ENCODE measurements at regions not wholly inside any gene's neighbourhood (a gene's known extent, or its start where the extent isn't known, plus 50 kb on each side); places are given as distances from the start of the nearest gene placed in this dataset.

DNA sequence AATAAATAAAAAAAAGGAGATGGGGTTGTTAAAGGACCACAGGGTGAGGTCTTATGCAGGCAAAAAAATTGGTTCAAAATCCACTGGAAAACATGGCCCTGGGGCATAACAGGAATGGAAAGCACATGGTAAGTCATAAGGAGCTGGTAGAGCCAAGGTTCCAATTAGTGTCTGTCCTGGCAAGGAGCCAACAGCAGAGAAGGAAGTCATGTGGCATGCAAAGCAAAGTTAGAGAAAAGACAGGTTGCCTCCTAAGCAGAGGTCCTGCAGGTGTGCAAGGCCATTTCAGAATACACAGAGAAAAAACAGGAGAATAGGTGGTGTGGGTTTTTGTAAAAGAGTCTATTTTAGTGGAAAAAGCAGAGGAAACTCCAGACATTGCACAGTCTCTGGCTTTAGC, 1881.7 kb downstream of the ARAP2 start:
- peaks cover 8% of the 10 kb centered on the region for H3K9me3 Mint-ChIP-seq (ENCODE audit: unreplicated experiment)
- no peak for DNase-seq (ENCODE audit: extremely low spot score, unreplicated experiment)
- H3K4me3 Mint-ChIP-seq (ENCODE audit: unreplicated experiment): no peak overlapping the region
- H3K36me3 Mint-ChIP-seq (ENCODE audit: unreplicated experiment): no peaks in the 10 kb centered on the region
- no peaks in the 10 kb centered on the region for H3K27me3 Mint-ChIP-seq (ENCODE audit: unreplicated experiment)
- TF ChIP-seq, protein P1, sequence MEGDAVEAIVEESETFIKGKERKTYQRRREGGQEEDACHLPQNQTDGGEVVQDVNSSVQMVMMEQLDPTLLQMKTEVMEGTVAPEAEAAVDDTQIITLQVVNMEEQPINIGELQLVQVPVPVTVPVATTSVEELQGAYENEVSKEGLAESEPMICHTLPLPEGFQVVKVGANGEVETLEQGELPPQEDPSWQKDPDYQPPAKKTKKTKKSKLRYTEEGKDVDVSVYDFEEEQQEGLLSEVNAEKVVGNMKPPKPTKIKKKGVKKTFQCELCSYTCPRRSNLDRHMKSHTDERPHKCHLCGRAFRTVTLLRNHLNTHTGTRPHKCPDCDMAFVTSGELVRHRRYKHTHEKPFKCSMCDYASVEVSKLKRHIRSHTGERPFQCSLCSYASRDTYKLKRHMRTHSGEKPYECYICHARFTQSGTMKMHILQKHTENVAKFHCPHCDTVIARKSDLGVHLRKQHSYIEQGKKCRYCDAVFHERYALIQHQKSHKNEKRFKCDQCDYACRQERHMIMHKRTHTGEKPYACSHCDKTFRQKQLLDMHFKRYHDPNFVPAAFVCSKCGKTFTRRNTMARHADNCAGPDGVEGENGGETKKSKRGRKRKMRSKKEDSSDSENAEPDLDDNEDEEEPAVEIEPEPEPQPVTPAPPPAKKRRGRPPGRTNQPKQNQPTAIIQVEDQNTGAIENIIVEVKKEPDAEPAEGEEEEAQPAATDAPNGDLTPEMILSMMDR (IDR thresholded peaks at IDR 0.05): no peak
- no peak overlapping the region for H3K27ac Mint-ChIP-seq (ENCODE audit: unreplicated experiment)
- peaks cover 3% of the 10 kb centered on the region for H3K4me1 Mint-ChIP-seq (ENCODE audit: unreplicated experiment)

DNA sequence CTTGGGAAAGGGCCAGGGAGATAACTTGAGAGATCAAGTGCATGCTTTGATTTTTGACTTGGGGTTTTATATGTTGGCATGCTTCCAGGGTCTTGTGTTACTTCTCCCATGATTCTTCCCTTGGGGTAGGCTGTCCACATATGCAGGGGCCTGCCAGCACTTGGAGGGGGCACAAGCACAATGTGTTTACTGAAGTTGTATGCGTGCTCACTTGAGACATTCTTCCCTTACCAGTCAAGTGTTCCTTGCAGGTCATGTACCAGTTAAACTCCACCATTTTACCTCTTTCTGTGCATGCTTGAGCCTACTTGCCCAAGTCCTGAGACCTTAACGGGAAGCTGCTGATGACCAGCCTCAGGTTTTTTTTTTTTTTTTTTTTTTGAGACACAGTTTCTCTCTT, 1880.5 kb downstream of the ARAP2 start:
- Mint-ChIP-seq H3K9me3 (ENCODE audit: unreplicated experiment) (peaks cover 8% of the 10 kb centered on the region), H3K27me3 (ENCODE audit: unreplicated experiment) (no peaks in the 10 kb centered on the region), H3K36me3 (ENCODE audit: unreplicated experiment) (no peaks in the 10 kb centered on the region), H3K27ac (ENCODE audit: unreplicated experiment) (no peak overlapping the region), H3K4me1 (ENCODE audit: unreplicated experiment) (peaks cover 6% of the 10 kb centered on the region), H3K4me3 (ENCODE audit: unreplicated experiment) (no peak overlapping the region)
- TF ChIP-seq, protein P1 (IDR thresholded peaks at IDR 0.05): no peak
- DNase-seq (ENCODE audit: extremely low spot score, unreplicated experiment): no peak

DNA sequence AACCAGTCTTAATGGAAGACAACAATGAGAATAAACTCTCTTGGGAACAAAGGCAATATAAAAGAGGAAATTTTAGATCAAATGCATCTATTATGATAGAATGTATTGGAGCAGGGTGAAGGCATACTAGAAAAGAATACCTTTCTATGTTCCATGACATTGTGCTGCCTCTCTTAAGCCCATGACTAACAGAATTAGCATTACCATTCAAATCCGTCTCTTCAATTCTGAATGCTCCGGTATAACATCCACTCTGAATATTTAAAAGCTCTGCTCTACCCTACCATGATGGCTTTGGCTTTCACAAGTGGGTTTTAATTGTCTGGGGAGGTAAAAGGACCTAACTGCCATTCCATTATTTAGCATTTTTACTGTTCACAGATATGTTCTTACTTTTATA, 1878.4 kb downstream of the ARAP2 start:
- H3K27me3 Mint-ChIP-seq (ENCODE audit: unreplicated experiment): no peaks in the 10 kb centered on the region
- no peaks in the 10 kb centered on the region for H3K36me3 Mint-ChIP-seq (ENCODE audit: unreplicated experiment)
- no peak for DNase-seq (ENCODE audit: extremely low spot score, unreplicated experiment)
- TF ChIP-seq, protein P1 (IDR thresholded peaks at IDR 0.05): no peak
- H3K27ac Mint-ChIP-seq (ENCODE audit: unreplicated experiment): no peak overlapping the region
- H3K9me3 Mint-ChIP-seq (ENCODE audit: unreplicated experiment): peaks cover 8% of the 10 kb centered on the region
- H3K4me1 Mint-ChIP-seq (ENCODE audit: unreplicated experiment): peaks cover 20% of the 10 kb centered on the region
- H3K4me3 Mint-ChIP-seq (ENCODE audit: unreplicated experiment): no peak overlapping the region

DNA sequence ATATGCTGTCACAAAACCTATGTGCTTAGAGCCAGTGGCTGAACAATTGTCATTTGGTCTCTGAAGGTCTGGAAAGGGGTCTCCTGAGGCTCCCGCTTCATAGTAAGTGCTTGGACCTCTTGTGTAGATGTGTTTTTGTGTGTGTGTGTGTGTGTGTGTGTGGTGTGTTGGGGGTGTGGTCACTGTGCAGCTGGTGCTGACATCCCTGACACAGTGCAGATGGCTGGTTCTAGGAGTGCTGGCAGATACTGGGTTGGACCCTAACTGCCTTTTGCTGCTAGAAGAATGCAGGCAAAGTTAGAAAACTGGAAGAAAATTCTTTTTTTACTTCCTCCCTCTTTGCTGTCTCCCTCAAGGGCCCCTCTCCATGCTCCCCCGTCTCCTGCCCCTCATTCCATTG, 1872.6 kb downstream of the ARAP2 start:
- Mint-ChIP-seq H3K9me3 (ENCODE audit: unreplicated experiment) (no peaks in the 10 kb centered on the region), H3K27me3 (ENCODE audit: unreplicated experiment) (no peaks in the 10 kb centered on the region), H3K4me3 (ENCODE audit: unreplicated experiment) (no peak overlapping the region), H3K4me1 (ENCODE audit: unreplicated experiment) (peaks cover 23% of the 10 kb centered on the region), H3K36me3 (ENCODE audit: unreplicated experiment) (no peaks in the 10 kb centered on the region), H3K27ac (ENCODE audit: unreplicated experiment) (no peak overlapping the region)
- DNase-seq (ENCODE audit: extremely low spot score, unreplicated experiment): no peak
- TF ChIP-seq, protein P1 (IDR thresholded peaks at IDR 0.05): no peak

DNA sequence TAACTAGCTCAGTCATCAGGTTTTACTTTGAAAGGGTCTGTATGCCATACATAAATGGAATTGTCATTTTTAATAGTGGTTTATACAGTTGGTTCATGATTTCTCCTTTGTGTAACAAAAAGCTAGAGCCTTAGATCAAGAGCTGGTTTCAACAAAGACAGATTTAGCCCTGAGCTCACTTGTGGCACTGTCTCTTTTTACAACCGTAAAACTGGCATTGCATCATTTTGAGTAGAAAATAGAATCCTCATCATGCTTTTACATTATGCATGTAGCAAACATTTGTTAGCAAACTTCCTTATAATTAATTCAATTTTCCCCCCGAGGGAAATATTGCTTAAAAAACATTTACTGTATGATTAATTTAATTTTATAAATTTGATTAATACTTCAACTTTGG, 1871.5 kb downstream of the ARAP2 start:
- DNase-seq (ENCODE audit: extremely low spot score, unreplicated experiment): no peak
- H3K36me3 Mint-ChIP-seq (ENCODE audit: unreplicated experiment): no peaks in the 10 kb centered on the region
- no peak overlapping the region for H3K4me3 Mint-ChIP-seq (ENCODE audit: unreplicated experiment)
- peaks cover 20% of the 10 kb centered on the region for H3K4me1 Mint-ChIP-seq (ENCODE audit: unreplicated experiment)
- TF ChIP-seq, protein P1 (IDR thresholded peaks at IDR 0.05): no peak
- H3K27ac Mint-ChIP-seq (ENCODE audit: unreplicated experiment): no peak overlapping the region
- H3K9me3 Mint-ChIP-seq (ENCODE audit: unreplicated experiment): no peaks in the 10 kb centered on the region
- H3K27me3 Mint-ChIP-seq (ENCODE audit: unreplicated experiment): no peaks in the 10 kb centered on the region
